A673 (cell line): ENCODE measurements at regions not wholly inside any gene's neighbourhood (a gene's known extent, or its start where the extent isn't known, plus 50 kb on each side); places are given as distances from the start of the nearest gene placed in this dataset.

Experiments
- EZH2 ChIP-seq: fragments of 200-600 bp; sonication (generic); IDR thresholded peaks from 2 replicates; pipeline ENCODE4 v1.6.1; 2017; ENCODE audit warnings: borderline replicate concordance, low read depth, mild to moderate bottlenecking, mixed read lengths, antibody characterized with exemption, low read length; ENCODE audit not compliant: poor library complexity, severe bottlenecking
- TF ChIP-seq, protein P1 (sequence below): fragments of 300-800, 200-600 bp; sonication (generic); conservative IDR thresholded peaks from 2 replicates; pipeline ENCODE4 v1.5.1; 2017; ENCODE audit warnings: low read depth, mild to moderate bottlenecking, antibody characterized with exemption, low read length, moderate library complexity, mixed read lengths

GRCh38 chr7:113383638-113384037 lies 265.3 kb upstream of the SMIM30 start:
- TF ChIP-seq, protein P1, sequence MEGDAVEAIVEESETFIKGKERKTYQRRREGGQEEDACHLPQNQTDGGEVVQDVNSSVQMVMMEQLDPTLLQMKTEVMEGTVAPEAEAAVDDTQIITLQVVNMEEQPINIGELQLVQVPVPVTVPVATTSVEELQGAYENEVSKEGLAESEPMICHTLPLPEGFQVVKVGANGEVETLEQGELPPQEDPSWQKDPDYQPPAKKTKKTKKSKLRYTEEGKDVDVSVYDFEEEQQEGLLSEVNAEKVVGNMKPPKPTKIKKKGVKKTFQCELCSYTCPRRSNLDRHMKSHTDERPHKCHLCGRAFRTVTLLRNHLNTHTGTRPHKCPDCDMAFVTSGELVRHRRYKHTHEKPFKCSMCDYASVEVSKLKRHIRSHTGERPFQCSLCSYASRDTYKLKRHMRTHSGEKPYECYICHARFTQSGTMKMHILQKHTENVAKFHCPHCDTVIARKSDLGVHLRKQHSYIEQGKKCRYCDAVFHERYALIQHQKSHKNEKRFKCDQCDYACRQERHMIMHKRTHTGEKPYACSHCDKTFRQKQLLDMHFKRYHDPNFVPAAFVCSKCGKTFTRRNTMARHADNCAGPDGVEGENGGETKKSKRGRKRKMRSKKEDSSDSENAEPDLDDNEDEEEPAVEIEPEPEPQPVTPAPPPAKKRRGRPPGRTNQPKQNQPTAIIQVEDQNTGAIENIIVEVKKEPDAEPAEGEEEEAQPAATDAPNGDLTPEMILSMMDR: no peak
- TF ChIP-seq EZH2: no peak
